ENCODE measurements at regions not wholly inside any gene's neighbourhood (a gene's known extent, or its start where the extent isn't known, plus 50 kb on each side); places are given as distances from the start of the nearest gene placed in this dataset.

- Histone ChIP-seq H3K9ac (ENCODE audit: low read length) (no peak overlapping the region), H3K4me3 (ENCODE audit: low read length) (no peak overlapping the region), H2AFZ (ENCODE audit: low read length) (no peak overlapping the region), H3K9me3 (ENCODE audit: low read length) (no peaks in the 10 kb centered on the region), H3K4me2 (ENCODE audit: low read depth, low read length, poor library complexity, severe bottlenecking) (no peak overlapping the region), H3K79me2 (ENCODE audit: low read length) (no peaks in the 10 kb centered on the region), H3K36me3 (ENCODE audit: insufficient read depth, low read length) (no peaks in the 10 kb centered on the region), H3K9me2 (replicated peaks; ENCODE audit: insufficient read depth, low read length) (no peaks in the 10 kb centered on the region), H3K27ac (ENCODE audit: low read length) (no peak overlapping the region), H3K27me3 (ENCODE audit: low read length) (no peaks in the 10 kb centered on the region), H4K20me1 (ENCODE audit: insufficient read depth, low read depth, low read length) (no peaks in the 10 kb centered on the region), H3K4me1 (ENCODE audit: low read length) (no peaks in the 10 kb centered on the region)
- no peak for DNase-seq
Observed at GRCh38 chr1:233844275-233844674, 60.2 kb upstream of the SLC35F3 start.

DNA sequence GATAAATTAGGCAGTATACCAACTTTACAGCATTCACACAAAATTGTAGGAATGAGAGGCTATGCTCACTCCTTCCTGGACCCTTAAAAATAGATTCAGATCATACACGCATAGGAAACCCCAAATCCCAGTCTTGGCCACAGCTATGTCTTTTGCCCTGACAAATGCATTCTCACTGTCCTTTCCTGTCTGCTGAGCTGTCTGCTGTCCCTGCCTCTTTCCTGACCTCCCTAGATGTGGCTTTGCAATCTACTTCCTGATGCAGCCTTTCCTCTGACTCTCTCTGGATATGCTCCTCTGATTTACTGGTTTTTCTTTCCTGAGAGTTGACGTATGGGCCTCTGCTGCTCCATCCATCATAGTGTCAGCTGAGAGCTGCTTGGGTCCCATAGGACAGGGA, 59.8 kb upstream of the SLC35F3 start:
- H3K27ac ChIP-seq (ENCODE audit: low read length), result no peak overlapping the region
- no peaks in the 10 kb centered on the region for H3K27me3 ChIP-seq (ENCODE audit: low read length)
- no peak overlapping the region for H3K9ac ChIP-seq (ENCODE audit: low read length)
- no peaks in the 10 kb centered on the region for H3K4me1 ChIP-seq (ENCODE audit: low read length)
- DNase-seq, result no peak
- H3K4me3 ChIP-seq (ENCODE audit: low read length), result no peak overlapping the region
- H4K20me1 ChIP-seq (ENCODE audit: insufficient read depth, low read depth, low read length), result no peaks in the 10 kb centered on the region
- no peak overlapping the region for H2AFZ ChIP-seq (ENCODE audit: low read length)
- no peaks in the 10 kb centered on the region for H3K9me2 ChIP-seq (replicated peaks; ENCODE audit: insufficient read depth, low read length)
- H3K9me3 ChIP-seq (ENCODE audit: low read length), result no peaks in the 10 kb centered on the region
- no peaks in the 10 kb centered on the region for H3K79me2 ChIP-seq (ENCODE audit: low read length)
- H3K36me3 ChIP-seq (ENCODE audit: insufficient read depth, low read length), result no peaks in the 10 kb centered on the region
- no peak overlapping the region for H3K4me2 ChIP-seq (ENCODE audit: low read depth, low read length, poor library complexity, severe bottlenecking)
